Stimulated activated CD8-positive, alpha-beta memory T cell treated with anti-CD3 and anti-CD28 coated beads, Interleukin-2, amount 100 ng/mL, for 48 hours (primary cell): ENCODE measurements at regions not wholly inside any gene's neighbourhood (a gene's known extent, or its start where the extent isn't known, plus 50 kb on each side); places are given as distances from the start of the nearest gene placed in this dataset.

Experiments
- DNase-seq, 2 donors: peaks; one replicate each; pipeline ENCODE4 v3.0.0-alpha.2; 2020; ENCODE audit warnings: low read depth in 2 of 2

- no peak for DNase-seq
Observed at GRCh38 chr10:25661632-25662031, 272.4 kb upstream of the MYO3A start.

GRCh38 chr10:25666276-25666675, 267.8 kb upstream of the MYO3A start:
- no peak for DNase-seq

GRCh38 chr10:25675204-25675603, 258.8 kb upstream of the MYO3A start:
- DNase-seq, result no peak

- no peak for DNase-seq
Observed at GRCh38 chr10:25675615-25676014, 258.4 kb upstream of the MYO3A start.

GRCh38 chr10:25678220-25678619, 255.8 kb upstream of the MYO3A start:
- no peak for DNase-seq

GRCh38 chr10:25678666-25679065, 255.4 kb upstream of the MYO3A start:
- no peak for DNase-seq

GRCh38 chr10:25682203-25682851, 251.7 kb upstream of the MYO3A start:
- no peak for DNase-seq

DNA sequence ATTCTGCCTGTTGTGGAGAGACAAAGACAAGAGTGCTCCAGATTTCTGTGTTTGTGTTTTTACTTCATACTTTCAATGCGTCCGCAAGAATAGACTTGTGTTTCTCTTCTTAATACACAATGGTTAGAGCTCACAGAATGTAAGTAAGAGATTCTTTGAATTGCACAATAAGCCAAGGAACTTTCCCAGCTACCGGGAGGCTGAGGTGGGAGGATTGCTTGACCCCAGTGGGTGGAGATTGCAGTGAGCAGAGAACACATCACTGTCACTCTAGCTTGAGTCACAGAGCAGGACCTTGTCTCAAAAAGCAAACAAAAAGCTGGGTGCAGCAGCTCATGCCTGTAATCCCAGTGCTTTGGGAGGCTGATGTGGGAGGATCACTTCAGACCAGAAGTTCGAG, 250.7 kb upstream of the MYO3A start:
- DNase-seq, result no peak

- DNase-seq, result no peak
Observed at GRCh38 chr10:25687521-25687920, 246.5 kb upstream of the MYO3A start.

GRCh38 chr10:25689346-25690100, 244.5 kb upstream of the MYO3A start:
- DNase-seq, result no peak

DNA sequence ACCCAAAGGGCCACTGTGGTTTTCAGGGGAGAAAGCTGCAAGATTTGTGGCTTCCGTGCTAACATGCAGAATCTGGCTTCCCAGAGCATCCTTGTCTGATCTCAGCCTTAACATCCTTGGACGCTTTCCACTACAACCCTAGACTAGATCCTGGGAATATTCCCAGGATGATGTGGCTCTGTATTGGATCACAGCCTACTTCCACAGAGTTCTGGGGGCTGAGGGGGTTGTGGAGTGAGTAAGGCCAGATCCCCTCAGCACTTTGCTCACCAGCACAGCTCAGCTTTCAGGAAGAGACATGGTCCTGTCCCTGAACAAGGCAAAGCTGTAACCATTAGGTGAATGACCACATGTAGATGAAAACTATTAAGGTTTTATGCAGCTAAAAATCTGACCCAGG, 241.3 kb upstream of the MYO3A start:
- DNase-seq, result no peak

- no peak for DNase-seq
Observed at GRCh38 chr10:25694206-25694933, 239.7 kb upstream of the MYO3A start.

- no peak for DNase-seq
Observed at GRCh38 chr10:25694971-25695370, 239.1 kb upstream of the MYO3A start.

DNA sequence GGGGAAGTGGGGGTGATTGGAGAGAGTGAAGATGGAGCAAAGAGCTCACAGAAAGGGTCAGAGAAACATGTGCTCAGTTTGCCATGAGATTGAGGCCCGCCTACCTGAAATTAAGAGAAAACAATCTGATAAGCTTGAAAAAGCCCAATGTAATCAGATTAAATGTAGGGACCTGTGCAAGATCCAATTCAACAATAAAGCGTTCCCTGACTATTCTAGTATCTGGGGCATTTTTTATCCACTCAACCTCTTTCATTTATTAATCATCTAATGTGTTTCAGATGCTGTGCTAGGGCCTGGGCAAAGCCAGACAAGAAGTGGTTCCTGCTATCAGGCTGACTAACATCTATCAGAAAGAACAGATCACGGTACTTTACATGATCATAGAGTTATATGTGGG, 238.4 kb upstream of the MYO3A start:
- no peak for DNase-seq

DNA sequence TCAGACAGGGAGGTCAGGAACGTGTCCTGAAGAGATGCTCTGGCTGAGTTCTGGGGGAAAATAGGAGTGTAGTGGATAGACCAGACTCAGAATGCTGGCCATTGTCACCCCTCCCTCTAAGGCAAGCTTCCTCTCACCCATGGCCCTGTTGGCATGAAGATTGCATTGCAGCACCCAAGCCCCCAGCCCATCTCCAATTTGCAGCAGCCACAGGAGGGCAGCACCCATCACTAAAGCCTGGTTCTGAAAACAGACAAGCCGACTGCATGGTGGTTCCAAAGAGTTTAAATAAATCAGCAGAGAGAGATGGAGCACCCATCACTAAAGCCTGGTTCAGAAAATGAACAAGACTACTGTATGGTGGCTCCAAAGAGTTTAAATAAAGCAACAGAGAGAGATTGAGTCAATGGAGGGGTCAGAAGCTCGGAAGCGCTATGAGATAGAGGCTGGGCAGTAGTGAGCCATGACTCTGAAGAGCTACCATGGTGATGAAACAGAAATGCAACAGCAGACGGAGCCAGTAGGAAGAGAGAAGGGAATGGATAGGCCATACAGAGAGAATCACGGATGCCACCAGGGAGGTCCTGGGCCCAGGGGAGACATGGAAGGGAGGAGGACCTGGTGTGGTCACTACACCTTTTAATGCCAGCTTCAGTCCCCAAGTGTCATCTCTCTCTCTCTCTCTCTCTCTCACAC, 237.9 kb upstream of the MYO3A start:
- DNase-seq, result no peak

DNA sequence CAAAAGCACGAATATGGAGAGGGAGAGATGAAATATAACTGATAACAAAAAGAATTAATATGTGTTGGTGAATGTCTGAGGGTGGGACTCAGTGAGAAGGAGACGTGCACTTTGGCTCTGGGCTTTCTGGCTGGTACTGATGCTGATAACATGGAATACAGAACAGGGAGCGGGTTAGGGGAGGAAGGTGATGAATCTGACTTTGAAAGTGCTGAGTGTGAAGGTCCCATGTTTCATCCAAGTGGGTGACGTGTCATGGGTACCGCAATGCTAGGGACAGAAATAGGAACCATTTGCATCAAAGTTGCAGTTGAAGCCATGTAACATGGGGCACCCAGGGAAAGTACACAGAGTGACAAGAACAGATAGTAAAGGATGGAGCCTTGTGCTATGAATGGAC, 236.6 kb upstream of the MYO3A start:
- no peak for DNase-seq

DNA sequence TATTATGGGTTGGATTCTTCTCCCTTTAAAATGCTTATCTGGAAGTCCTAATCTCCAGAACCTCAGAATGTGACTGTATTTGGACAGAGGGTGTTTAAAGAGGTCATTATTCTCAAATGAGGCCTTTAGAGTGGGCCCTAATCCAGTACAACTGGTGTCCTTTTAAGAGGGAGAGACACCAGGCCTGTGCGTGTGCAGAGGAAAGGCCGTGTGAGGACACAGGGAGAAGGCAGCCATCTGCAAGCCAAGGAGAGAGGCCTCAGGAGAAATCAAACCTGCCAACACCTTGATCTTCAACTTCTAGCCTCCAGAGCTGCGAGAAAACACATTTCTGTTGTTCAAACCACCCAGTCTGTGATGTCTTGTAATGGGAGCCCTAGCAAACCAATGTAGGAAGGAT, 235.4 kb upstream of the MYO3A start:
- no peak for DNase-seq

DNA sequence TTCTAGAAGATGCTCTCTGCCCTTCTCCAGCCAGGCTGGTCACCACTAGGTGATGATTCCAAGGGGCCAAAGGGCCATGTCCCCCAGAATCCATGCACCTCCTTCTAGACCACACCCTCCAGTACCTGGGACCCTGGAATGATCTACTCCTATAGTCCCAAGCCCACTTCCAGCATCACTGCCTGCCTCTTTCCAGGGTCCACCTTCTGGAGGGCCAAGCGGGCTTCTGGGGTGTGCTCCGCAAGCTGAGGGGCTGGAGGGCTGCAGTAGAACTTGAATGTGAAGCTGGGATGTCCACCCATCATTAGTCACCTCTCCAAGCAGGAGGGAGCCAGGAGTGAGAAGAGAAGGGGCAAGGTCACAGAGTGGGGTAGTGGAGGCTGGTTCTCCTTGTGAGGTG, 234.4 kb upstream of the MYO3A start:
- DNase-seq, result no peak

- no peak for DNase-seq
Observed at GRCh38 chr10:25701652-25702051, 232.4 kb upstream of the MYO3A start.

GRCh38 chr10:25704622-25705021, 229.4 kb upstream of the MYO3A start:
- DNase-seq, result no peak

GRCh38 chr10:25707572-25707971, 226.5 kb upstream of the MYO3A start:
- DNase-seq, result no peak

DNA sequence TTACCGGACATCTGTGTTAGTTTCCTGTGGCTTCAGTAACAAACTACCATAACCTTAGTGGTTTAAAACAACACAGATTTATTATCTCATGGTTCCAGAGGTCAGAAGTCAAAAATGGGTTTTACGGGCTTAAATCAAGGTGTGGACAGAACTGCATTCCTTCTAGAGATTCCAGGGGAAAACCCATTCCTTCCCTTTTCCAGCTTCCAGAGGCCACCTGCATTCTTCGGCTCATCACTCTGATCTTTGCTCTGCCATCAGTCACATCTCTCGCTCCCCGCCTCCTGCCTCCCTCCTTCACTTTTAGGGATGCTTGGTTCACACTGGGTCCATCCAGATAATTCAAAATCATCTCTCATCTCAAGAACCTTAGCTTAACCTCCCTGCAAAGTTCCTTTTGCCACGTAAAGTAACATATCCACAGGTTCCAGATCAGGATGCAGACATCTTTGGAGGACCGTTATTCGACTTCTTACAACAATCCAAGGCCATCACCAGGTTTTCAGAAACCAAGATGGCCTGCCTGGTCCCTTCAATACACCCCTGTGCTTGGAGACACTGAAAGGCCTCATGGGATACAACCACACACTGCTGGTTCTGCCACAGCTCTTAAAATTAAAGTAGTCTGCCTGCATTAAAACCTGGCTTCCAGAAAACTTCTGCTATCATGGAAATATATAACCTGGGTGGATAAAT, 225.9 kb upstream of the MYO3A start:
- no peak for DNase-seq
